ENCODE measurements at regions not wholly inside any gene's neighbourhood (a gene's known extent, or its start where the extent isn't known, plus 50 kb on each side); places are given as distances from the start of the nearest gene placed in this dataset.

GRCh38 chr18:4593459-4593858, 138.4 kb upstream of the DLGAP1 start:
- Histone ChIP-seq H3K4me3 (ENCODE audit: low read depth in 1 of 3, low read length in 3 of 3) (no peak overlapping the region), H3K9me3 (ENCODE audit: control insufficient read depth in 4 of 4, low read length in 3 of 4) (no peaks in the 10 kb centered on the region), H3K4me1 (ENCODE audit: control insufficient read depth in 4 of 4, insufficient read depth in 4 of 4, low read length in 3 of 4) (peaks cover 2 to 16% (median 11%) of the 10 kb centered on the region in 4 donors), H3K27me3 (ENCODE audit: control insufficient read depth in 4 of 4, insufficient read depth in 4 of 4, low read length in 3 of 4) (no peaks in the 10 kb centered on the region), H3K9ac (ENCODE audit: low read depth in 1 of 2, low read length in 2 of 2) (no peak overlapping the region), H3K27ac (ENCODE audit: low read depth in 1 of 2, low read length in 2 of 2) (no peak overlapping the region), H3K36me3 (ENCODE audit: control insufficient read depth in 4 of 4, insufficient read depth in 3 of 4, low read depth in 1 of 4, low read length in 3 of 4) (no peaks in the 10 kb centered on the region)
- 87% methylated on average over 4 of the region's 4 CpGs for WGBS
- DNase-seq (ENCODE audit: low spot score), result no peak
- TF ChIP-seq, protein P1, sequence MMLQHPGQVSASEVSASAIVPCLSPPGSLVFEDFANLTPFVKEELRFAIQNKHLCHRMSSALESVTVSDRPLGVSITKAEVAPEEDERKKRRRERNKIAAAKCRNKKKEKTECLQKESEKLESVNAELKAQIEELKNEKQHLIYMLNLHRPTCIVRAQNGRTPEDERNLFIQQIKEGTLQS (IDR thresholded peaks at IDR 0.05), result no peak
- no peak for TF ChIP-seq FOXA2 (IDR thresholded peaks at IDR 0.05)

DNA sequence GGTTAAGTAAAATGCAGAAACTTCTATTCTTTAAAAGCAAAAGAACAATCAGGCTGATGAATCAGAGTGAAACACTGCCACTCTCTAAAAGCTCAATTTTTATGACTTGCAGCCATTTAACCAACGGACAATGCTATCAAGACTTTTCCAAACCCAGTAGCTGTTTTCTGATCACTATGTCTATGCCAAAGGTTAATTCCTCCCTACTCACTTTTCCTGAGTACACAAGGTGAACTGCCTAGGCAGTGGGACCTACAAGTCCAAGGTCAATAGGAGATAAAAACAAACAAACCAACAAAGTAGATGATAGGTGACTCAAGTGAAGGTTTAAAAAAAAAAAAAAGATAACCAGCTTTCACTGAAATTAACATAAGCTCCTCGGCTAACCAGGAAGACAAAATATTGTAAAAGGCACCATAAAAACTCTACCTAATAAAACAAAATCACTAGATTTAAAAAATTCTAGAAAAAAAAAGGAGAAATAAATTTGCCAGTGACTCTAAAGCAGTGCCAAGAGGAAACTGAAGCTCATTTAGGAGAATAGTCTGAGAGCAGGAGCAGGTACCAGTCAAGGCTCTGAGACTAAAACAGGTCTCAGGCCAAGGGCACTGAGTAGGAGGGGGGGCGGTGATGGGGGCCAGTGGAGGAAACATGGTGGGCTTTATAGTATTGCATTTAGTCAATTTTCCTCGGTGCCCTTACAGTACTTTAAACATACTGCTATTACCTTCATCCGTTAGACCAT, 134.1 kb upstream of the DLGAP1 start:
- no peaks in the 10 kb centered on the region for H3K27me3 ChIP-seq (ENCODE audit: control insufficient read depth in 4 of 4, insufficient read depth in 4 of 4, low read length in 3 of 4)
- H3K36me3 ChIP-seq (ENCODE audit: control insufficient read depth in 4 of 4, insufficient read depth in 3 of 4, low read depth in 1 of 4, low read length in 3 of 4), result no peaks in the 10 kb centered on the region
- H3K4me1 ChIP-seq (ENCODE audit: control insufficient read depth in 4 of 4, insufficient read depth in 4 of 4, low read length in 3 of 4), result peaks cover 2 to 16% (median 11%) of the 10 kb centered on the region in 4 donors
- peak; percentile 87 to 89 for TF ChIP-seq RXRA (IDR thresholded peaks at IDR 0.05)
- TF ChIP-seq, protein P2, sequence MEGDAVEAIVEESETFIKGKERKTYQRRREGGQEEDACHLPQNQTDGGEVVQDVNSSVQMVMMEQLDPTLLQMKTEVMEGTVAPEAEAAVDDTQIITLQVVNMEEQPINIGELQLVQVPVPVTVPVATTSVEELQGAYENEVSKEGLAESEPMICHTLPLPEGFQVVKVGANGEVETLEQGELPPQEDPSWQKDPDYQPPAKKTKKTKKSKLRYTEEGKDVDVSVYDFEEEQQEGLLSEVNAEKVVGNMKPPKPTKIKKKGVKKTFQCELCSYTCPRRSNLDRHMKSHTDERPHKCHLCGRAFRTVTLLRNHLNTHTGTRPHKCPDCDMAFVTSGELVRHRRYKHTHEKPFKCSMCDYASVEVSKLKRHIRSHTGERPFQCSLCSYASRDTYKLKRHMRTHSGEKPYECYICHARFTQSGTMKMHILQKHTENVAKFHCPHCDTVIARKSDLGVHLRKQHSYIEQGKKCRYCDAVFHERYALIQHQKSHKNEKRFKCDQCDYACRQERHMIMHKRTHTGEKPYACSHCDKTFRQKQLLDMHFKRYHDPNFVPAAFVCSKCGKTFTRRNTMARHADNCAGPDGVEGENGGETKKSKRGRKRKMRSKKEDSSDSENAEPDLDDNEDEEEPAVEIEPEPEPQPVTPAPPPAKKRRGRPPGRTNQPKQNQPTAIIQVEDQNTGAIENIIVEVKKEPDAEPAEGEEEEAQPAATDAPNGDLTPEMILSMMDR (IDR thresholded peaks at IDR 0.05; ENCODE audit: low read depth, low read length, missing input control), result no peak
- peak; percentile 97 for TF ChIP-seq SP1 (IDR thresholded peaks at IDR 0.05)
- no peak for TF ChIP-seq EGR1 (IDR thresholded peaks at IDR 0.05; ENCODE audit: low read depth in 2 of 2)
- TF ChIP-seq, protein P3, sequence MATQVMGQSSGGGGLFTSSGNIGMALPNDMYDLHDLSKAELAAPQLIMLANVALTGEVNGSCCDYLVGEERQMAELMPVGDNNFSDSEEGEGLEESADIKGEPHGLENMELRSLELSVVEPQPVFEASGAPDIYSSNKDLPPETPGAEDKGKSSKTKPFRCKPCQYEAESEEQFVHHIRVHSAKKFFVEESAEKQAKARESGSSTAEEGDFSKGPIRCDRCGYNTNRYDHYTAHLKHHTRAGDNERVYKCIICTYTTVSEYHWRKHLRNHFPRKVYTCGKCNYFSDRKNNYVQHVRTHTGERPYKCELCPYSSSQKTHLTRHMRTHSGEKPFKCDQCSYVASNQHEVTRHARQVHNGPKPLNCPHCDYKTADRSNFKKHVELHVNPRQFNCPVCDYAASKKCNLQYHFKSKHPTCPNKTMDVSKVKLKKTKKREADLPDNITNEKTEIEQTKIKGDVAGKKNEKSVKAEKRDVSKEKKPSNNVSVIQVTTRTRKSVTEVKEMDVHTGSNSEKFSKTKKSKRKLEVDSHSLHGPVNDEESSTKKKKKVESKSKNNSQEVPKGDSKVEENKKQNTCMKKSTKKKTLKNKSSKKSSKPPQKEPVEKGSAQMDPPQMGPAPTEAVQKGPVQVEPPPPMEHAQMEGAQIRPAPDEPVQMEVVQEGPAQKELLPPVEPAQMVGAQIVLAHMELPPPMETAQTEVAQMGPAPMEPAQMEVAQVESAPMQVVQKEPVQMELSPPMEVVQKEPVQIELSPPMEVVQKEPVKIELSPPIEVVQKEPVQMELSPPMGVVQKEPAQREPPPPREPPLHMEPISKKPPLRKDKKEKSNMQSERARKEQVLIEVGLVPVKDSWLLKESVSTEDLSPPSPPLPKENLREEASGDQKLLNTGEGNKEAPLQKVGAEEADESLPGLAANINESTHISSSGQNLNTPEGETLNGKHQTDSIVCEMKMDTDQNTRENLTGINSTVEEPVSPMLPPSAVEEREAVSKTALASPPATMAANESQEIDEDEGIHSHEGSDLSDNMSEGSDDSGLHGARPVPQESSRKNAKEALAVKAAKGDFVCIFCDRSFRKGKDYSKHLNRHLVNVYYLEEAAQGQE (IDR thresholded peaks at IDR 0.05), result peak; percentile 49
- TF ChIP-seq, protein P1 (IDR thresholded peaks at IDR 0.05), result no peak
- TF ChIP-seq FOXA2 (IDR thresholded peaks at IDR 0.05), result peak; percentile 92
- TF ChIP-seq GABPA (IDR thresholded peaks at IDR 0.05 in 1 of 2, conservative IDR thresholded peaks at IDR 0.05 in 1 of 2), result no peak
- no peak for TF ChIP-seq NR2F2 (IDR thresholded peaks at IDR 0.05)
- peak in 1 of 2 donors; percentile 74 for TF ChIP-seq JUND (IDR thresholded peaks at IDR 0.05)
- no peak for TF ChIP-seq TAF1 (conservative IDR thresholded peaks at IDR 0.05)
- TF ChIP-seq YY1 (IDR thresholded peaks at IDR 0.05), result peak; percentile 62
- TF ChIP-seq HNF4A (conservative IDR thresholded peaks at IDR 0.05), result peak; percentile 92 to 93
- TF ChIP-seq FOXA1 (IDR thresholded peaks at IDR 0.05), result peak; percentile 92
- peak; percentile 39 for TF ChIP-seq RAD21 (IDR thresholded peaks at IDR 0.05)
- TF ChIP-seq HNF4G (IDR thresholded peaks at IDR 0.05), result peak; percentile 61
- TF ChIP-seq, protein P4, sequence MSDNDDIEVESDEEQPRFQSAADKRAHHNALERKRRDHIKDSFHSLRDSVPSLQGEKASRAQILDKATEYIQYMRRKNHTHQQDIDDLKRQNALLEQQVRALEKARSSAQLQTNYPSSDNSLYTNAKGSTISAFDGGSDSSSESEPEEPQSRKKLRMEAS (IDR thresholded peaks at IDR 0.05), result peak; percentile 45
- TF ChIP-seq, protein P5, sequence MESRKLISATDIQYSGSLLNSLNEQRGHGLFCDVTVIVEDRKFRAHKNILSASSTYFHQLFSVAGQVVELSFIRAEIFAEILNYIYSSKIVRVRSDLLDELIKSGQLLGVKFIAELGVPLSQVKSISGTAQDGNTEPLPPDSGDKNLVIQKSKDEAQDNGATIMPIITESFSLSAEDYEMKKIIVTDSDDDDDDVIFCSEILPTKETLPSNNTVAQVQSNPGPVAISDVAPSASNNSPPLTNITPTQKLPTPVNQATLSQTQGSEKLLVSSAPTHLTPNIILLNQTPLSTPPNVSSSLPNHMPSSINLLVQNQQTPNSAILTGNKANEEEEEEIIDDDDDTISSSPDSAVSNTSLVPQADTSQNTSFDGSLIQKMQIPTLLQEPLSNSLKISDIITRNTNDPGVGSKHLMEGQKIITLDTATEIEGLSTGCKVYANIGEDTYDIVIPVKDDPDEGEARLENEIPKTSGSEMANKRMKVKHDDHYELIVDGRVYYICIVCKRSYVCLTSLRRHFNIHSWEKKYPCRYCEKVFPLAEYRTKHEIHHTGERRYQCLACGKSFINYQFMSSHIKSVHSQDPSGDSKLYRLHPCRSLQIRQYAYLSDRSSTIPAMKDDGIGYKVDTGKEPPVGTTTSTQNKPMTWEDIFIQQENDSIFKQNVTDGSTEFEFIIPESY (IDR thresholded peaks at IDR 0.05), result peak; percentile 39
- 59% methylated on average over 5 of the region's 5 CpGs for WGBS
- H3K9me3 ChIP-seq (ENCODE audit: control insufficient read depth in 4 of 4, low read length in 3 of 4), result no peaks in the 10 kb centered on the region
- H3K4me3 ChIP-seq (ENCODE audit: low read depth in 1 of 3, low read length in 3 of 3), result no peak overlapping the region
- no peak overlapping the region for H3K27ac ChIP-seq (ENCODE audit: low read depth in 1 of 2, low read length in 2 of 2)
- DNase-seq (ENCODE audit: low spot score), result no peak
- no peak overlapping the region for H3K9ac ChIP-seq (ENCODE audit: low read depth in 1 of 2, low read length in 2 of 2)

Data from liver (tissue), 8 donors.